ENCODE measurements at regions not wholly inside any gene's neighbourhood (a gene's known extent, or its start where the extent isn't known, plus 50 kb on each side); places are given as distances from the start of the nearest gene placed in this dataset.

- no peak for DNase-seq (ENCODE audit: extremely low read depth in 1 of 11, low read depth in 9 of 11, low spot score in 4 of 11)
Observed at GRCh38 chr9:81532251-81532650, 157.1 kb downstream of the TLE1 start.

- no peak for DNase-seq (ENCODE audit: extremely low read depth in 1 of 11, low read depth in 9 of 11, low spot score in 4 of 11)
Observed at GRCh38 chr9:81531511-81531910, 157.8 kb downstream of the TLE1 start.

GRCh38 chr9:81530846-81531245, 158.5 kb downstream of the TLE1 start:
- no peak for DNase-seq (ENCODE audit: extremely low read depth in 1 of 11, low read depth in 9 of 11, low spot score in 4 of 11)

GRCh38 chr9:81530310-81530810, 159.0 kb downstream of the TLE1 start:
- no peak for DNase-seq (ENCODE audit: extremely low read depth in 1 of 11, low read depth in 9 of 11, low spot score in 4 of 11)

GRCh38 chr9:81529556-81530193, 159.7 kb downstream of the TLE1 start:
- DNase-seq (ENCODE audit: extremely low read depth in 1 of 11, low read depth in 9 of 11, low spot score in 4 of 11): no peak

- DNase-seq (ENCODE audit: extremely low read depth in 1 of 11, low read depth in 9 of 11, low spot score in 4 of 11): no peak
Observed at GRCh38 chr9:81526587-81526986, 162.8 kb downstream of the TLE1 start.

GRCh38 chr9:81522716-81523551, 166.4 kb downstream of the TLE1 start:
- peak in 5 of 11 donors; percentile 20 to 35 (median 26) for DNase-seq (ENCODE audit: extremely low read depth in 1 of 11, low read depth in 9 of 11, low spot score in 4 of 11)

- DNase-seq (ENCODE audit: extremely low read depth in 1 of 11, low read depth in 9 of 11, low spot score in 4 of 11): no peak
Observed at GRCh38 chr9:81521892-81522291, 167.5 kb downstream of the TLE1 start.

GRCh38 chr9:81519816-81520495, 169.4 kb downstream of the TLE1 start:
- DNase-seq (ENCODE audit: extremely low read depth in 1 of 11, low read depth in 9 of 11, low spot score in 4 of 11): no peak

GRCh38 chr9:81517954-81518353, 171.4 kb downstream of the TLE1 start:
- no peak for DNase-seq (ENCODE audit: extremely low read depth in 1 of 11, low read depth in 9 of 11, low spot score in 4 of 11)

GRCh38 chr9:81513059-81513458, 176.3 kb downstream of the TLE1 start:
- DNase-seq (ENCODE audit: extremely low read depth in 1 of 11, low read depth in 9 of 11, low spot score in 4 of 11): no peak

- no peak for DNase-seq (ENCODE audit: extremely low read depth in 1 of 11, low read depth in 9 of 11, low spot score in 4 of 11)
Observed at GRCh38 chr9:81512641-81513040, 176.7 kb downstream of the TLE1 start.

GRCh38 chr9:81508476-81508875, 180.9 kb downstream of the TLE1 start:
- DNase-seq (ENCODE audit: extremely low read depth in 1 of 11, low read depth in 9 of 11, low spot score in 4 of 11): no peak

- no peak for DNase-seq (ENCODE audit: extremely low read depth in 1 of 11, low read depth in 9 of 11, low spot score in 4 of 11)
Observed at GRCh38 chr9:81506941-81507864, 182.1 kb downstream of the TLE1 start.

GRCh38 chr9:81499594-81499993, 189.8 kb downstream of the TLE1 start:
- DNase-seq (ENCODE audit: extremely low read depth in 1 of 11, low read depth in 9 of 11, low spot score in 4 of 11): peak in 3 of 11 donors; percentile 3 to 14 (median 5)

- DNase-seq (ENCODE audit: extremely low read depth in 1 of 11, low read depth in 9 of 11, low spot score in 4 of 11): no peak
Observed at GRCh38 chr9:81499021-81499454, 190.3 kb downstream of the TLE1 start.

GRCh38 chr9:81498576-81498975, 190.8 kb downstream of the TLE1 start:
- no peak for DNase-seq (ENCODE audit: extremely low read depth in 1 of 11, low read depth in 9 of 11, low spot score in 4 of 11)

GRCh38 chr9:81497091-81497490, 192.3 kb downstream of the TLE1 start:
- no peak for DNase-seq (ENCODE audit: extremely low read depth in 1 of 11, low read depth in 9 of 11, low spot score in 4 of 11)

Measured in renal cortex interstitium (tissue), 11 donors.